H1 (cell line): ENCODE measurements at regions not wholly inside any gene's neighbourhood (a gene's known extent, or its start where the extent isn't known, plus 50 kb on each side); places are given as distances from the start of the nearest gene placed in this dataset.

Source experiments
- BACH1 ChIP-seq: IDR thresholded peaks from 2 replicates; pipeline ENCODE4 v1.6.1; 2012; ENCODE audit warnings: low read length, improper control_type of control experiment
- CHD2 ChIP-seq: IDR thresholded peaks from 2 replicates; pipeline ENCODE4 v1.6.1; 2012; ENCODE audit warnings: low read length, improper control_type of control experiment
- EGR1 ChIP-seq: IDR thresholded peaks from 2 replicates; pipeline ENCODE4 v1.6.1; 2011; ENCODE audit warnings: low read depth, low read length, borderline replicate concordance
- HDAC6 ChIP-seq: IDR thresholded peaks from one replicate; pipeline ENCODE4 v1.7.1; 2012; ENCODE audit warnings: low read depth, mild to moderate bottlenecking, inconsistent platforms, low read length, moderate library complexity
- KDM1A ChIP-seq: fragments of 200-600, 300-600 bp; sonication (generic); IDR thresholded peaks from 2 replicates; pipeline ENCODE4 v1.7.1; 2016; ENCODE audit warnings: mild to moderate bottlenecking, low read length, borderline replicate concordance
- KDM5A ChIP-seq: fragments of 200-600 bp; IDR thresholded peaks from 2 replicates; pipeline ENCODE4 v1.7.1; 2012; ENCODE audit warnings: mild to moderate bottlenecking, low read length, inconsistent platforms, mixed read lengths
- SP4 ChIP-seq: IDR thresholded peaks from 2 replicates; pipeline ENCODE4 v1.6.1; 2012; ENCODE audit warnings: low read length, inconsistent platforms
- TCF12 ChIP-seq: IDR thresholded peaks from 2 replicates; pipeline ENCODE4 v1.6.1; 2011; ENCODE audit warnings: low read depth, mild to moderate bottlenecking, low read length

GRCh38 chr1:238772322-238772721 lies 614.0 kb upstream of the CHRM3 start (continued):
- TF ChIP-seq KDM5A, result no peak
- TF ChIP-seq HDAC6, result no peak
- TF ChIP-seq SP4, result no peak
- TF ChIP-seq EGR1, result no peak
- TF ChIP-seq CHD2, result no peak
- TF ChIP-seq BACH1, result no peak
- no peak for TF ChIP-seq KDM1A
- TF ChIP-seq TCF12, result no peak
